GM18873 (cell line): ENCODE measurements at regions not wholly inside any gene's neighbourhood (a gene's known extent, or its start where the extent isn't known, plus 50 kb on each side); places are given as distances from the start of the nearest gene placed in this dataset.

Source experiments
- ATAC-seq: cut with Tn5 transposase; IDR thresholded peaks from one replicate; pipeline ENCODE4 v1.9.1; 2021; ENCODE audit warnings: mild to moderate bottlenecking, moderate library complexity, moderate number of reproducible peaks; ENCODE audit not compliant: unreplicated experiment, low FRiP score

- ATAC-seq: no peak
Measured at GRCh38 chr2:125680809-125681208, 975.1 kb upstream of the GYPC start.

- no peak for ATAC-seq
Measured at GRCh38 chr2:125681576-125681975, 974.4 kb upstream of the GYPC start.

DNA sequence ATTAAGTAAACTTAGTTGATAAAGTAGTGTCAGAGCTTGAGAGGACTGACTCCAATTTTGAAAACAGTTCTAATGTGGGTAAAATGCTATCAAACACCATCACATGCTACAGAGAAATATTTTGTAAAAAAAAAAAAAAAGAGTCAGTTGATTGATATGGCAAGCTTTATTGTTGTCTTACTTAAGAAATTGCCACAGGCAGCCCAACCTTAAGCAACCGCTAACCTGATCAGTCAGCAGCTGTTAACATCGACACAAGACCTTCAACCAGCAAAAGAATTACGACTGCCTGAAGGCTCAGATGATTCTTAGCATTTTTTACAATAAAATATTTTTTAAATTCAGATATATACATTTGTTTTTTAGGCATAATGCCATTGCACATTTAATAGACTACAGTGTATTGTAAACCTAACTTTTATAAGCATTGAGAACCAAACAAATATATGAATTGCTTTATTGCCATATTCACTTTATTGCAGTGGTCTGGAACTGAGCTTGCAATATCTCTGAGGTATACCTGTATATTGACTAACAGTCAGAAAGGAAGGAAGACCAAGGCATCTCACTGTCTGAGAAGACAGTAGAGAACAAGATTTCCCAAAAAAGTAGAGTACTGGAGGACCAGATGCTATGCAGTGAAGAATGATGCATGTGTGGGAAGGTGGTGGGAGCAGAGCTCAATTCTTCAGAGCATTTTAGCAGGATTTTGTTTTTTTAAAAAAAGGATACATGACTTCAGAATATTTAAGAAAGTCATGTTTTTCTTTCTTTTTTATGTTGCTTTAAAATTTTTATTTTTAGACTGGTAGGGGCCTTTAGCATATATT lies 973.8 kb upstream of the GYPC start:
- ATAC-seq: no peak

- ATAC-seq: no peak
Measured at GRCh38 chr2:125684256-125684655, 971.7 kb upstream of the GYPC start.

DNA sequence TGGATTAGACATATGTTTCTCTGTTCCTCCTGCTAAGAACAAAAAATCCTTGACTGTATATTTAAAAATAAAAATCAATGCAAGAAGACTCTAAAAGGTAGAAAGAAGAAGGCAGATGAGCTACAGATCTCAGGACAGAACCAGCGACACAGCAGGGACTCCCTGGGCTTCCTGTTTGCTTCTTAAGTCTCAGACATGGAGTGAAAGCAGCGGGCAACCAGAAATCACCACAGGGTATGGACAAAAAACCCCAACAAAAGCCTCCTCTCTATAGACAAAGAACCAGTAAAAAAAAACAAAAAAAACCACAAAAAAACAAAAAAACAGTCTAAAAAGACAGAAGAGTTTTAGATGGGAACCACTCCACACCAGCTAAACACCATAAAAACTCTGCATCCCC lies 971.0 kb upstream of the GYPC start:
- no peak for ATAC-seq

DNA sequence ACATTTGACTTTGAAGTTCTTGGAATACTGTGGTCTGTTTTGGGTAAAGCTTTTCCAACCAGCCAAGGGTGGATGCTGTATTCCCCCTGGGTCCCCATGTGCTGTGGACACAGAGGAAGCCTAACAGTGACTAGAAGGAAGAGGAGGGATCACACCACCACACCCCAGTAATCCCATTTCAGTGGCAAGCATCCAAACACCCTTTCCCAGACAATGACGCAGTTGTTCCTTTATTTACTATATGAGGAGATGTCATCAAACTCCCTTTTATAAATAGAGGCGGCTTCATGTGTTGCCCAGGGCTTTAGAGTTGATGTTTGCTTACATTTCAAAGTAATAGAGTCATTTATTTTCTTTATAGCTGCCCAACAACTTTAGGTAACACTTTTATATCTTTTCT lies 959.4 kb upstream of the GYPC start:
- ATAC-seq: no peak

DNA sequence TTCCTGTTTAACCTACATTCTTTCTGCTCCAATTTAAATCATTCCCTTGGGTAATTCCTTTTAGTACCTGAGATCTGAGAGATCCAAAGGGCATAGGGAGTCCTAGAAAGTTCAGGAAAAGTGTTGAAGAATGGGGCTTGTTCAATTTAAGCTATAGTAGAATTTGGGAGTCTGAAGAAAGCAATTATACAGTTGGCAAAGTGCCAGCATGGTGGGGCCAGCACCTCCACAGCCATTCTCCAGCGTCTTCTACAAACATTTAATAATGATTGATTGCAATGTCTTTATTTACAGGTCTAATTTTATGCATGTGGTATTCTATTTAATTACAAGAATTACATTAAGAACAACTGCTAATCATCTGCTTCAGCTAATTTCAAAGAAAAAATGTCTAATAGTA lies 957.7 kb upstream of the GYPC start:
- no peak for ATAC-seq

DNA sequence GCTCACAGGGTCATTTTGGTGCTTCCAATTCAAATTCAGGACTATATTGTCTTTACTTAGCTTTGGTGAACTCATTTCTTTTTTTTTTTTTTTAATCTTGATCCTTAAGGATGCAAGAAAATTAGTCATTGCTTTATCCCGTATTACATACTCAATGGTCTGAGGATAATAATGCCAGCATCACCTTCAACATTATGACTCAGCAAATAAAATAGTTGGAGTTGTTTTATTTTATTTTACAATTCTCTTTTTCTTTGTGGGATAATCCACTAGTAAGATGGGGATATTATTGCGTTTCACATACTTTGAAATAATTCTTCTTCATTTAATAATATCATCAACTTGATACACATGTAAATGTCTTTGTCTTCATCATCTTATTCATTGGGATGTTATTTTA lies 954.9 kb upstream of the GYPC start:
- no peak for ATAC-seq

- no peak for ATAC-seq
Measured at GRCh38 chr2:125707611-125708010, 948.3 kb upstream of the GYPC start.

GRCh38 chr2:125710561-125710960 lies 945.4 kb upstream of the GYPC start:
- no peak for ATAC-seq

DNA sequence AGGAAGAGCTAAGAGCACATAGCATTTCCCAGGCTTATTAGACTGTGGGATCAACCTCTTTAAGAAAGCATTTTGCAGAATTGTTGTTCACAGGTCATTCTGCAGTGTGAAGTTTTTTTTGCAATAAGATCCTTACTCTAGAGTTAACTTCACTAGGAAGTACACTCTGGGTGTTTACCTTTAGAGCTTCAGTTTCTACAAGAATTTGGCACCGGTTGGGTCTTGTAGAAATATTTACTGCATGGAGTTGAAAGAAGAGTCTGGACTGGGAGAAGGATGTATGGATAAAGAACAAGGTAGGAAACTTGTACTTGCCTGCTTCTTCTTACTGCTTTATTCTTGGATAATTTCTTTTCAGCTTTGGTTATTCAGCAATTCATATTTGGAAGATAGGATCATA lies 944.9 kb upstream of the GYPC start:
- ATAC-seq: no peak

- ATAC-seq: no peak
Measured at GRCh38 chr2:125713533-125713932, 942.4 kb upstream of the GYPC start.

GRCh38 chr2:125721072-125721721 lies 934.8 kb upstream of the GYPC start:
- no peak for ATAC-seq

- ATAC-seq: no peak
Measured at GRCh38 chr2:125730921-125731320, 925.0 kb upstream of the GYPC start.

- ATAC-seq: no peak
Measured at GRCh38 chr2:125736306-125736705, 919.7 kb upstream of the GYPC start.

DNA sequence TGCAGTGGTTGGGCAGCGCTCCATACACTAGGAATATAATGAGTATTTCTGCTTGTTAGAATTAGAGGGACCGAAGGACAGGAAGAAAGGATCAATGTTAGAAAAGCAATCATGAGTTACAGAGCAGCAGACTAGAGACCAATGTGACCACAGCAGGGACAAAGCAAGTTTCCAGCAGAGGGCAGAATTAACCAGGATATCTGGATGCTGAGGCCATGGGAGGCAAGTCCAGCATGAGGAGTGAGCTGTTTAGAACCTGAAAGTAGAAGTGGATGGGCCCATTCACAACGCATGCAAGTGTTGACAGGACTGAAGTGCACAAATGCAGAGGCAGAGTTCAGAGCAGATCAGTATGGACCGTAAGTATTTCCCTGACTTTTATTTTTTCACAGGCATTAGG lies 910.4 kb upstream of the GYPC start:
- ATAC-seq: no peak

GRCh38 chr2:125746321-125747164 lies 909.4 kb upstream of the GYPC start:
- no peak for ATAC-seq

DNA sequence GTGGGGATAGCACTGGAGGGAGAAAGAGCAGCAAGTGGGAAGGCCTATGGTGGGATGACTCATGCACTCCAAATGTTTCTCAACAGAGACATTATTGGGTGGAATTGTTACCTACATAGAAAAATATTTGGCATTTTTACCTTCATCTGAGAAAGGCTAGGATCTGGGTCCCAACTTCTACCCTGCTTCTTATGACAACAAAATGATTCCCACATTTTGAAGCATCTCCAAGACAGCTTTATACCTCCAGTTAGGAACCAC lies 908.9 kb upstream of the GYPC start:
- ATAC-seq: no peak

DNA sequence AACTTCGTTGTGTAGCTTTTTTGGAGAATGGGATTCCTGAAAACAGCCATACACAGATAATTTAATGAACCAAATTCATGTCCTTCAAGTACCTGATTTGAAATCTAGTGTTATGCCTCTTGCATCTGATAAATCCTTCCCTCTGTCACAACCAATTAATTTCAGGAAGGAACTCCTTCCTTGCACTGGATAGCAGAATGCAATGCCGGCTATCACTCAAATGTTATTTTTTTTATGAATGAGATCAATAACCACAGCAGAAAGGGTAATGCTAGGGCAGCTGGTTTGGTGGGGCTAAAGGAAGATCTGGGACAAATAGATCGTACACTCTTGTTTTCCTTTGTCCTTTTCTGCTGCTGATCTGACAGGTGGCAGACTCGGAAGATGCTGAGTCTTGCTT lies 899.5 kb upstream of the GYPC start:
- no peak for ATAC-seq

GRCh38 chr2:125796784-125797183 lies 859.2 kb upstream of the GYPC start:
- no peak for ATAC-seq

- no peak for ATAC-seq
Measured at GRCh38 chr2:125797192-125797591, 858.8 kb upstream of the GYPC start.

- no peak for ATAC-seq
Measured at GRCh38 chr2:125822746-125823145, 833.2 kb upstream of the GYPC start.
